ENCODE measurements at regions not wholly inside any gene's neighbourhood (a gene's known extent, or its start where the extent isn't known, plus 50 kb on each side); places are given as distances from the start of the nearest gene placed in this dataset.

DNA sequence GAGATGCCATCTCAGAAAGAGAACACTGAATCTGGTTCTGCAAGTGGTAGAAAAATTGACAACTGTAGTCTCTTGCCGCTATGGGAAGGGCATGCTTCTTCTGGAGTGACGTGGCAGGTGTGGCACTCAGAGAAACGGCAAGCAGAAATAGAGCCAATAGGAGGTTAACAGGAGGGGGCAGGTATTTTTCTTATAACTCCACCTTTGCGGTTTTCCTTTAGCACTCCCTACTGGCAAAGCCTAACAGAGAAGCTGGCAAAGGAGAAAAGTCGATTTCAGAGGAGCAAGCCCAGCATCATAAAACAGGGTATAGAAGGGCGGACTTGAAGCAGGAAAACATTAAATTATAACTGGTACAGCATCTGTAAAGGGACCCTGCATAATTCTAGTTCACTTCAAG, 1382.2 kb downstream of the PCDH18 start:
- TF ChIP-seq, protein P1, sequence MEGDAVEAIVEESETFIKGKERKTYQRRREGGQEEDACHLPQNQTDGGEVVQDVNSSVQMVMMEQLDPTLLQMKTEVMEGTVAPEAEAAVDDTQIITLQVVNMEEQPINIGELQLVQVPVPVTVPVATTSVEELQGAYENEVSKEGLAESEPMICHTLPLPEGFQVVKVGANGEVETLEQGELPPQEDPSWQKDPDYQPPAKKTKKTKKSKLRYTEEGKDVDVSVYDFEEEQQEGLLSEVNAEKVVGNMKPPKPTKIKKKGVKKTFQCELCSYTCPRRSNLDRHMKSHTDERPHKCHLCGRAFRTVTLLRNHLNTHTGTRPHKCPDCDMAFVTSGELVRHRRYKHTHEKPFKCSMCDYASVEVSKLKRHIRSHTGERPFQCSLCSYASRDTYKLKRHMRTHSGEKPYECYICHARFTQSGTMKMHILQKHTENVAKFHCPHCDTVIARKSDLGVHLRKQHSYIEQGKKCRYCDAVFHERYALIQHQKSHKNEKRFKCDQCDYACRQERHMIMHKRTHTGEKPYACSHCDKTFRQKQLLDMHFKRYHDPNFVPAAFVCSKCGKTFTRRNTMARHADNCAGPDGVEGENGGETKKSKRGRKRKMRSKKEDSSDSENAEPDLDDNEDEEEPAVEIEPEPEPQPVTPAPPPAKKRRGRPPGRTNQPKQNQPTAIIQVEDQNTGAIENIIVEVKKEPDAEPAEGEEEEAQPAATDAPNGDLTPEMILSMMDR (IDR thresholded peaks at IDR 0.05; ENCODE audit: insufficient read depth, low read length, severe bottlenecking): no peak
- Histone ChIP-seq H3K27me3 (ENCODE audit: control insufficient read depth, insufficient read depth, low read length) (no peaks in the 10 kb centered on the region), H3K36me3 (ENCODE audit: control insufficient read depth, insufficient read depth, low read length) (no peaks in the 10 kb centered on the region), H3K4me3 (ENCODE audit: low read depth, low read length) (no peak overlapping the region)
- FAIRE-seq (no peak), DNase-seq (ENCODE audit: low read depth) (no peak)

DNA sequence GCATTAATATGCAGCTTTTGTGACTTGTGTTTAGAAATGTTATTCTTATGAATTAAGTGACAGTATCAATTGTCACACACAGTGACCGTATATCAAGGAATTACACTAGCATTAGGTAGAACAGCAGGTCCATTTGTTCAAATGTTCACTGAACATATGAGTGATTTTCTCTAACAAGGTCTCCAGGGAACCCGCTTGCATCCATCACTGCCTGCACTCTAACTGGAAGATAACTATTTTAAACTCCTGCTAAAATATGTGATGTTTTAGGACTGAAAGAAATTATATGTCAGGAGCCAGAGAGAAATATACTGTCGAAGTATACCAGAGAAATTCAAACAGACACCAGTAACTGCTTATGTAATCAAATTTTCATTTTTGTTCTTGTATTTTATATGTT, 1395.7 kb downstream of the PCDH18 start:
- no peak for DNase-seq (ENCODE audit: low read depth)
- Histone ChIP-seq H3K36me3 (ENCODE audit: control insufficient read depth, insufficient read depth, low read length) (no peaks in the 10 kb centered on the region), H3K27me3 (ENCODE audit: control insufficient read depth, insufficient read depth, low read length) (no peaks in the 10 kb centered on the region), H3K4me3 (ENCODE audit: low read depth, low read length) (no peak overlapping the region)
- TF ChIP-seq, protein P1 (IDR thresholded peaks at IDR 0.05; ENCODE audit: insufficient read depth, low read length, severe bottlenecking): no peak
- no peak for FAIRE-seq

DNA sequence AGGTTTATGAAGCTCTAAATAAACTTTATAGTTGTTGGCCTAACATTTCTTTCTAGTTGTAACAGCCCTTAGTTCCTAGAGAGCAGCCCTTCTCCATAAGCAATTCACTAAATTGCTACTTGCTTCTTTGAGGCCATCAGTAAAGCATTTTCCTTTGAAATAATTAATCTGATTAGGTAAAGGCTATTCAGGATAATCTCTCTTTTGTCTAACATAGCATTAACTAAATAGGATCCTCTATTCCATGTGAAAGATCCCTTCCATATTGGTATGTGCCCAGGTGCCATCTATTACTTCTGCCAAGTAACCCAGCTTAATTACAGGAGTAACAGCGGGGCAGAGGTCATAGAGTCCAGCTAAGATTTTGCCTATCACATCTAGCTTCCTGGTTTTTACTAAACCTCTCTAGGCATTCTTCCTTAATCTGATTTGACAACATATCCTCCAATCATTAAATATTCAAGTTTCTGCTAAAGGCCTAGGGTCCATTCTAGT, 1408.0 kb downstream of the PCDH18 start:
- Histone ChIP-seq H3K4me3 (ENCODE audit: low read depth, low read length) (no peak overlapping the region), H3K27me3 (ENCODE audit: control insufficient read depth, insufficient read depth, low read length) (no peaks in the 10 kb centered on the region), H3K36me3 (ENCODE audit: control insufficient read depth, insufficient read depth, low read length) (no peaks in the 10 kb centered on the region)
- FAIRE-seq (no peak), DNase-seq (ENCODE audit: low read depth) (no peak)
- TF ChIP-seq, protein P1 (IDR thresholded peaks at IDR 0.05; ENCODE audit: insufficient read depth, low read length, severe bottlenecking): no peak

DNA sequence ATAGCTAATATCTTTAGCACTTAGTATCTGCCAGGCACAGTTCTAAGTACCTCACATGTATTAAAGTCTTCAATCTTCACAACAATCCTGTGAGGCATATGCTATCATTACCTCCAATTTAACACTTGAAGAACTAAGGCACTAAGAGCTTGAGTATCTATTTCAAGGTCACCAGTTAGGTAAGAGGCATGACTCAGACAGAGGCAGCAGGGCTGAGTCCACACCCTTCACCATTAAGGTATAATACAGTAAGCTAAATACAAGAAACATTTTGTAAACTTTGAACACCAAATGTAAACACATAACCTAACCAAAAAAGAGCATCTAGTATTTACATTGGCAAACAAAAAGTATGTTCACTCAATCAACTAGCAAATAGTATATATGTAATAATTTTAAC, 1410.9 kb downstream of the PCDH18 start:
- DNase-seq (ENCODE audit: low read depth): peak; percentile 26
- Histone ChIP-seq H3K4me3 (ENCODE audit: low read depth, low read length) (no peak overlapping the region), H3K36me3 (ENCODE audit: control insufficient read depth, insufficient read depth, low read length) (no peaks in the 10 kb centered on the region), H3K27me3 (ENCODE audit: control insufficient read depth, insufficient read depth, low read length) (no peaks in the 10 kb centered on the region)
- TF ChIP-seq, protein P1 (IDR thresholded peaks at IDR 0.05; ENCODE audit: insufficient read depth, low read length, severe bottlenecking): no peak
- FAIRE-seq: no peak

DNA sequence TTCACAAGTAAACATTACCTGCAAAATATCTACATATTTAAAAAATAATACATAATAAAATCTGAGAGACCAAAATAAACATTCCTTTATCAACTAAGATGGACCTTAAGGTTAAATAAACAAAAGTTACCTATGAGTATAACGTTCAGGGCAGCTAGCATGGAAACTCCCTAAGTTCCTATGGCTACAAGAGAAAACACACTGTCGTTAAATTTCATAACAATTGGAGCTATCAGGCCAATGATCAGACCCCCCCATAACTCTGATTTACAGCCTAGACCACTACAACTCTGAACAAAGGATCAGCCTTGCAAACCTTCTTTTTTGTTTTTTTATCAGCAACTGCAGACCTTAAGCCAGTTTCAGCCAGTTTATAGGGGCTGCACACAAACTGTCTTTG, 1418.4 kb downstream of the PCDH18 start:
- TF ChIP-seq, protein P1 (IDR thresholded peaks at IDR 0.05; ENCODE audit: insufficient read depth, low read length, severe bottlenecking): no peak
- FAIRE-seq (no peak), DNase-seq (ENCODE audit: low read depth) (no peak)

DNA sequence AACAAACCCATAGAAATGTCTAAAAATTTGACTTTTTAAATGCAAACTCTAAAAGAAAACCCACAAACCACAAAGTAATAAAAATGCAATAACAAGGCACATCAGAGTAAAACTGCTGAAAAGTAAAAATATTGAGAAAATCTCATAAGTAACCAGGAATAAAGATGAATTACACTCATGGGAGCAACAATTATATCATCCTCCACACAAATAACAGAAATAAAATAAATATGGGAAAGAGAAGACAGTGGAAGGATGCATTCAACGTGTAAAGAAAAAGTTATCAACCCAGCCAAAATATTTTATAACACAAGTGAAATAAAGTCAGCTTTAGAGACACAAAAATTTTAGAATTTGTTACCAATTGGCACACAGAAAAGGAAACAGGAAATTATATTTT, 1420.2 kb downstream of the PCDH18 start:
- Histone ChIP-seq H3K4me3 (ENCODE audit: low read depth, low read length) (no peak overlapping the region), H3K27me3 (ENCODE audit: control insufficient read depth, insufficient read depth, low read length) (no peaks in the 10 kb centered on the region), H3K36me3 (ENCODE audit: control insufficient read depth, insufficient read depth, low read length) (no peaks in the 10 kb centered on the region)
- FAIRE-seq: no peak
- no peak for DNase-seq (ENCODE audit: low read depth)
- TF ChIP-seq, protein P1 (IDR thresholded peaks at IDR 0.05; ENCODE audit: insufficient read depth, low read length, severe bottlenecking): no peak

More for the DNA sequence above, 1418.4 kb downstream of the PCDH18 start:
- Histone ChIP-seq H3K36me3 (ENCODE audit: control insufficient read depth, insufficient read depth, low read length) (no peaks in the 10 kb centered on the region), H3K4me3 (ENCODE audit: low read depth, low read length) (no peak overlapping the region), H3K27me3 (ENCODE audit: control insufficient read depth, insufficient read depth, low read length) (no peaks in the 10 kb centered on the region)
